ENCODE measurements at regions not wholly inside any gene's neighbourhood (a gene's known extent, or its start where the extent isn't known, plus 50 kb on each side); places are given as distances from the start of the nearest gene placed in this dataset.

DNA sequence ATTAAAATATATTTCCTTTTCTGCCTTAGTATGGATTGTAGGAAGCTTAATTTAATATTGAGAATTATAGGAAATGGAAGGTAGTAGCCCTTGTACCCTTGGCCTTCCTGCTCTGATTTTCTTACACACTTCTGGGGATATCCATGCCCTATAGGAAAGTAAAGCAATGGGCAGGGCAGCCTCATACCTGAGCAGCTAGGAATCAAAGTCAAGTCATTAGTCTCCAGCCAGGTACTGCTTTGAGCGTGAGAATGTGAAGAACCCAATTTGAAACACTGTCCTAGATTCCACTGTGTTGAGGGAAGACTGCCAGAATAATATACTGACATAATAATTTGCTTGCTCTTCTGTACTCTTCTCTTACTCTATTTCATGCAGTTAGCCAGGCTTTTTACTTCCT lies 51.0 kb upstream of the L3MBTL3 start:
- DNase-seq (ENCODE audit: insufficient read length, low spot score): no peak
- FAIRE-seq: no peak

DNA sequence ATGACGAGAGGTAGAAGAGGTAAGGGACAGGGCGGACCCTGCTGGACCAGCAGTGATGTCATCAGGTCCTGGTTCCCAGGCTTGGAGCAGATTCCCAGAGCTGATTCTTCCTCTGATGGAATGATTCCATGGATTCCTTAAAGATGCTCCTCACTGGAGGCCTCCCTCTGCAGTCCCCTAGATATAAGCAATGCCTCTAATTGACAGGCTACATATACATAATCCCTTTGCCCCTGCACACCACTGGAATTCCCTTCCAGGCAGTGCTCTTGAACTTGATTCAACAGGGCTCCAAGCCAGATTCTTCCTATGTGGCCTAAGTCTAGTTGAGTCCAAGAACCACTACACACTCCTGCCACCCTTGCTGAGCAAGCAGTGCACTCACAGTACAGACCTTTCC lies 52.3 kb upstream of the L3MBTL3 start:
- DNase-seq (ENCODE audit: insufficient read length, low spot score) (no peak), FAIRE-seq (no peak)

DNA sequence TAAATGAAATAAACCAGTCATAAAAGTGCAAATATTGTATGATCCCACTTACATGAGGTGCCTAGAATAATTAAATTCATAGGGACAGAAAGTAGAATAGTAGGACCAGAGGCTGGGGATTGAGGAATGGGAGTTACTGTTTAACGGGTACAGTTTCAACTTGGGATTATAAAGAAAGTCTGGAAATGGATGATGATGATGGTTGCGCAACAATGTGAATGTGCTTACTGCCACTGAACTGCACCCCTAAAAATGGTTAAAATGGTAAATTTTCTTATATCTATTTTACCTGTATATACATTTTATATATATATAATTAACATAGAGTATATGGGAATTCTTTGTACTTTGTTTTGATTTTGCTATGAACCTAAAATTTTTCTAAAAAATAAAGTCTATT lies 53.3 kb upstream of the L3MBTL3 start:
- DNase-seq (ENCODE audit: insufficient read length, low spot score) (no peak), FAIRE-seq (peak; percentile 23)

DNA sequence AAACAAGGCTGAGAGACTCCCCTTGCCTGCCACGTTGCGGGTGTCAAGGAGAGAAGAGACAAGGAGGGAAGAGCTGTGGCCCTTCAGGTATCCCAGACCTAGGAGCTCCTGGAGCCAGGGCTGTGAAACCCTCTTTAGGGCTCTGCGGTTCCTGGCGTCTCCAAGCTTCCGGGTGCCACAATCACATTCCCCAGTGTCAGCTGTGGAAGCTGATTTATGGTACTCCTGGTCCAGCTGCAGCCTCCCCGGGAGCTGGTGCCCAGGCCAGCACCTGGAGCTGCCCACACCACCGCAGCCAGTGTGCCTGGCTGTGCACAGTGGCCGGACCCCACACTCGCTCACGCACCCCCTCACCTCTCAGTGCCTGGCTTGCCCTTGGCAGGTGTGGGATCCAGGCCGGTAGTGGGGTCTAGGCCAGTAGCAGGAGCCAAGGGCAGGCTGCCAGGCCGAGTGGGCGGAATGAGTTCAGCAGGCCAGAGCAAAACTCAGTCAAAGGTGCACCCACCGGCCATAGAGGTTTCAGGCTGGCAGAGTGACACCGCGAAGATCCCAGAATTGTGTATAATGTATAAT lies 58.9 kb upstream of the L3MBTL3 start:
- FAIRE-seq: no peak
- DNase-seq (ENCODE audit: insufficient read length, low spot score): no peak

DNA sequence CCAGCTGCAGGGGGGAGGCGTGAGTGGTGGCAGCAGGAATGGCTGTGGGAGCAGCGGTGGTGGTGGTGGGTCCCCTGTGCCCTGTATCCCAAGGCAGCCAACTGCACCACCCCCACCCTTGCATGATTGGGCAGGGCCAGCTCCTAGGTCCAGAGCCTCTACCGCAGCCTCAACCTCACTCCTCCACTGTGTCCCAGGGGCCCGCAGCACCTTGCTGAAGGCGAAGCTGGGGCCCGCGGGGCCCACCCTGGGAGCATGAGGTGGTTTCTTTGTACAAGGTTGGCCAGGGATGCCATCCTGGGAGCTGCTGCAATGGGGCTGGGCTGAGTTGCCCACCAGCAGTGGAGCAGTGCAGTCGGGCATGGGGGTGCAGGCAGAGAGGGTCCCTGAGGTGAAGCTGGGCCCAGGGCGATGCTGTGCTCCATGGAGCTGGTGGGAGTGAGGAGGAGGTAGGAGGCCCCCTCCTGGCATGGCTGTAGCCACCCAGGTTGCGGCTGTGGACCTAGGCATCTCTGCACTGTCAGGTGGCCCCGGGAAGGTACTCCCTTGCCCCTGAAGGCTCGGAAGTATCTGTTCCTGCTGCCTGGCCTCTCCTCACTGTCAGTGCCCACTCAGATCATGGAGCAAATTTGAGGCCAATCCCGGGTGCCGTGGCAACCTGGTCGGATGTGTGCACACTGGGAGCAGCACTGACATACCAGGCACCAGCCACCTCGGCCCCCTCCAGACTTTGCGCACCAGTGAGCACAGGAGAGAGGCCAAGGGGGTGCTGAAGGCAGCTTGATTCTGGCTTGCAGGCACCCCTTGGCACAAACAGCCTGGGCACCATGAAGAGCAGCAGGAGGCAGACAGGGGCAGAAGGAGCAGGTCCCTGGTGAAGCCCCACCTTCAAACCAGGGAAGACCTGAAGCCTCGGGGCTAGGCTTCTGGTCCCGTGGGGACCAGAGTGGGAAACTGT lies 60.2 kb upstream of the L3MBTL3 start:
- DNase-seq (ENCODE audit: insufficient read length, low spot score) (no peak), FAIRE-seq (no peak)

DNA sequence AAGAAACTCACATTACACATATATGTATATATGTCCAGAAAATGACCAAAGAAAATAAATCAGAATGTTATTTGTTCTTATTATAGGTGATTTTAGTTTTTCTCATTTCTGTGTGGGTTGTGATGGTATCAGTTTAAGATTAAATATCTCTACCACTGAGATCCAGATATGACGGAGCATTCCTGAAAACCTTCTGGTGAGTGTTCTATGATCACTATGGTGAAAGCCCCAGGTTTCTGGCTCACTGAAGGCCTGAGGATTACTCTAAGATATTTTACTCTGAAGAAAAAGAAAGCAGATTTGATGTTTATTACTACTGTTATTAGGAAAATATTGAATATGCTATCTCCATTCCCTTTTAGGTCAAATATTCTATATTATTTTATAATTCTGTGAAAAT lies 62.8 kb upstream of the L3MBTL3 start:
- FAIRE-seq: no peak

DNA sequence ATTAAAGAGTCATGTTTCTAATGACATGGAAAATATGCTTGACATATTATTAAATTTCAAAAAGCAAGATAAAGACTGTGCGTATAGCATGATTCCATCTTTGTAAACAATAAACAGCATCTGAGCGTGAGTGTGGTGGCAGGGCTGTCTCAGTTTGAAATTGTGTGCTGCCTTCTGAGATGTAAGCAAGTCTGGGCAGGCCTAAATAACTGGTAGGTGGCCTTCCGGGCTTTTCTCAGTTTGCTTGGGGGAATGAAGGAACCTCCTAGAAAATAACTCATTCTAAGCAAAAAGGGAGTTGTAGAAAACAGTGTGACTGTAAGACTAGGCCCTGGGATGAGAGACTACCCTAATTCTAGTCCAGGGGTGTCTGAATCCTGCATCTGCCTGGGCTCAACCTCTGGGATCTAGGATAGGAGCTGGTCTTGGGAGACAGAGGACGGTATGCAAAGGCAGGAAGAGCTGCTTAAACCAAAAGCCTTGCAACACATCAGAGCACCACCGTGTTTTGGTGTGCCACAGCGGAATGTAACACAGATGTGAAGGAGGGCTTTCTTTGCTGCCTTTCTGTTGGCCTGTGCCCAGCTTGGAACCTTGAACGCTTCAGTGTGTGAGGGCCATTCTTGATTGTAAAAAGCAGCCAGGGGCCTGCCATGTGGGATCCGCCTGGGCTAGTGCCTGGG lies 63.5 kb upstream of the L3MBTL3 start:
- DNase-seq (ENCODE audit: insufficient read length, low spot score) (no peak), FAIRE-seq (no peak)

More for the DNA sequence above, 62.8 kb upstream of the L3MBTL3 start:
- no peak for DNase-seq (ENCODE audit: insufficient read length, low spot score)

DNA sequence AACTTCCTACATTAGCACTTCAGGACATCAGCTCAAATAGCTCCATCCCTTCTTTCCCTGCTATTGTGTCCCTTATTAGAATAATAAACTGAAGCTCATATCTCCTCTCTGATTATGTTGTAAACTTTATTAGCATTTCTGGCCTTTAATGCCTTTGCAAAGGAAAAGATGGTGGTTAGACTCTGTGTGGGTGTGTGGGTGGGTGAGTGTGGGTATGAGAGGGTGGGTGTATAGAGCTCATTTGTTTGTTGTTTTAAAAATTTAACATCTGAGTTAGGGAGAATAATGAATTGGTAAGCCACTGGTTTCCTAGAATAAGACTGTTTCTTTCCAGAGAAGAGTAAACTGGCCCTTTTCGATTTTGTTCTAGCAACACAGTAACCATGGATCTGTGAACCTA lies 70.6 kb upstream of the L3MBTL3 start:
- FAIRE-seq: no peak
- DNase-seq (ENCODE audit: insufficient read length, low spot score): no peak

DNA sequence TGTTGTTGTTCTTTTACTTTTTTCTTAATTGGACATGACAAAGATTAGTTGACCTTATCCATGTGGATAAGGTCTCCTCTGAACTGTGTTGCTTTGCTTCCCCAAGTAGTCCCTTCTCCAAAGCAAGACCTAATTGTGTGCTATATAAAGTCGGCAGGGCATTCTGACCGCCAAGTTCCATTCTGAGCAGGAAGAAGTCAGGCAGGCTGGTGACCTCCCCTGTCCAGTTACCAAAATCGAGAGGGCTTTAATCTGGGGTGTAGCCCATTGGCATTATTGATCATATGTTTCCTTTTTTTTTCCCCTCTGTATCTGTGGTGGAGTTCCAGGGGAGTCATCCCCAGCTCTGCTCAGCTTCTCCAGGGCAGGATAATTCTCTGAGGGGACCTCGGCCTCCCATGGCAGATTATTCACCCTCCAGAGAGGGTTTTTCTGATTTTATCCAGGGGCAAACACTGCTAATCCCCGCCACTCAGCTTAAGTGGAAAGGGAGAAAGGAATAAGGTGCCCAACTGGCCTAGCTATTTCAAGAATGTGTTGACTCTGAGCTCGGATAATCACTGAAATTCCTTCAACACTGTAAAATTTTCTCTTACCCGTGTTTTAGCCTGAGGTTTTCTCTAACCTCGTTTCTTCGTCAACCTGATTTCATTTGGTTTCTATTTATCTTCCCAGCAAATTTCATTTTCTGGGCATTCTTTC lies 71.8 kb upstream of the L3MBTL3 start:
- FAIRE-seq (no peak), DNase-seq (ENCODE audit: insufficient read length, low spot score) (no peak)

DNA sequence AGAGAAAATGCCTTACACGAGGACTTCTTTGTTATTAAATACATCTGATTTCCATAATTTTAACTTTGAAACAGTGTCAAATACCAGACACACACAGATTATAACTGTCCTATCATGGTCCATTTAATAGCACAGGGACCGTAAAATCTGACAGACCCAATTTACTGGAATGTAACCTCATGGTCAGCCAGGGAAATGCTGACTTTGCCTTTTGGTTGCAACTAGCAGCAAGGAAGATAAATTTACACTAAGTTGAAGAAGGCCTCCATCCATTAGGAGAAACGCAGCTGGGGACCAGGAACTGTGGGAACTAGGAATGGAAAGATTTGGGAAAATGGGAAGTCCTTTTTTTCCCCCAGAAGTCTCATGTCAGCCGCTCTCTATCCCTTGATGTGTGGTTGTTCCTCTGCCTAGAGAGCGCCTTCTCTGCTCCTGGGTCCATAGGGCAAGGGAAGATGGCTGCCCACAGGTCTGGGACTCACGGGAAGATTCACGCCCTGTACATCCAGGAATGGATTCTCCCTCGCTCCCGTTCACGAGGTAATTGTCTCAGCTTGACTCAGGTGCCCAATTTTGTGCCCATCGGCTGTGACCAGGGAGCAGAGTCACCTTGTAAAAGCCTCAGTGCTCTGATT lies 74.6 kb upstream of the L3MBTL3 start:
- no peak for FAIRE-seq

DNA sequence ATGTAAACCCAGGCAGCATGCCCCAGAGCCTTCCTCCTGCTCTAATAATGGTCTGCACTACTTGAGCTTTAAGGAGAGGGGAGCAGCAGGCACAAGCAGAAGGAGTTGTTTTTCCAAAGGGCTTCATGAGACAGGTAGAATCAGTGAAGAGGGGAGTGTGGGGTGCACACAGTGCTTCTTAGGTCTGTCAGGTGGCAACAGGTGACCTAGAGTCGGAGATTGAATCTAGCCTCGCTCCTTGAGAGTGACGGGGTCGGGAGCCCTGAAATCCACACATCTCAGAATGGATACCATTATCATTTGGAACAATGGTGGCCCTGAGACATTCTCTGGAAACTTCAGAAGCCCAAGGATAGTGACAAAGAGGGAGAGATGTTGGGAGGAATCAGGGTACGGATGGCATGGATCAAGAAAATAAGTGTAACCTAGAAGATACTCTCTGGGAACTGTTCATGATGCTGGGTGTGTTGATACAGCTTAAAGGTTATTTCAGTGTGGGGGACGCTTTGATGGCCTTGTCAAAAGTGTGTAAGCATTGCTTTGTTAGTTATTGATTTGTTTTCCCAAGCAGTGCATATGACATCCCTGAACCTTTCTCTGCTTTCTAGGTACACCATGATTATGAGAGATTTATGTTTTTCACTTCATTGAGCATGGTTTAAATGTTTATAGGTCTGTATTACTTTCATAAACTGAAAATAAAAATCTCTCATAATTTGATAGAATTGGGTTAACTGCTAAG lies 77.8 kb upstream of the L3MBTL3 start:
- DNase-seq (ENCODE audit: insufficient read length, low spot score) (no peak), FAIRE-seq (no peak)

More for the DNA sequence above, 74.6 kb upstream of the L3MBTL3 start:
- no peak for DNase-seq (ENCODE audit: insufficient read length, low spot score)

DNA sequence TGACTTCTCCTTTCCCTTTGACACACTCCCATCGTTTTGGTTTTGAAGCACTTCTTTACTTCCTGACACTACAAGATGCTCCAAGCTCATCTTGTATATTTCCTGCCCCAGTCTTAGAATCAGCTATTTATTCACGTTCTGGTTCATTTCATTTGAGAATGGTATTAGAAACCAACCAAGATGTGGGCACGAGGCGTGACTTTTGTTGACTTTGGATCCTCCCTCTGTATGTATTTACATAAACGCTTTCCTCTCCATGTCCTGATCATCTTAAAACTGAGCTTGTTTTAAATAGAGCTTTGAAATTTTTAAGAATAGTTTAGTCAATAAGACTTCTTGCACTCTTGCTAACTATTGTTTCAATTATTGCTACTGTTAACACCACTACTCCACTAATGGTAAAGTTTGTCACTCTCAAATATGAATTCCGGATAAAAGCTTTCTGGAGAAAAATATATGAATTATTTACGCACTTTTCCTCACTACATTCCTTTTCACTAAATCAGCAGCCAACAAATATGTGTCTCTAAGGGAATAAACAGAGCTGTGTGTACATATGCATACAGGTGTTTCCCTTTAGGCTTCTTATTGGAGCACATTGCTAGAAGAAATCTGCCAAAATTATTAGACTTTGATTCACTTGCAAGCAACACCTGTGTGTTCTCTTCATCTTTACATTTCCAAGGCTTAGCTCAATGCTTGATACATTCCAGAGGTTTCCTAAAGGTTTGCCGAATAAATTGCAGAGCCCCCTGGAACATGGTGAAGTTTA lies 77.3 kb upstream of the TMEM244 start:
- DNase-seq (ENCODE audit: insufficient read length, low spot score) (no peak), FAIRE-seq (no peak)

DNA sequence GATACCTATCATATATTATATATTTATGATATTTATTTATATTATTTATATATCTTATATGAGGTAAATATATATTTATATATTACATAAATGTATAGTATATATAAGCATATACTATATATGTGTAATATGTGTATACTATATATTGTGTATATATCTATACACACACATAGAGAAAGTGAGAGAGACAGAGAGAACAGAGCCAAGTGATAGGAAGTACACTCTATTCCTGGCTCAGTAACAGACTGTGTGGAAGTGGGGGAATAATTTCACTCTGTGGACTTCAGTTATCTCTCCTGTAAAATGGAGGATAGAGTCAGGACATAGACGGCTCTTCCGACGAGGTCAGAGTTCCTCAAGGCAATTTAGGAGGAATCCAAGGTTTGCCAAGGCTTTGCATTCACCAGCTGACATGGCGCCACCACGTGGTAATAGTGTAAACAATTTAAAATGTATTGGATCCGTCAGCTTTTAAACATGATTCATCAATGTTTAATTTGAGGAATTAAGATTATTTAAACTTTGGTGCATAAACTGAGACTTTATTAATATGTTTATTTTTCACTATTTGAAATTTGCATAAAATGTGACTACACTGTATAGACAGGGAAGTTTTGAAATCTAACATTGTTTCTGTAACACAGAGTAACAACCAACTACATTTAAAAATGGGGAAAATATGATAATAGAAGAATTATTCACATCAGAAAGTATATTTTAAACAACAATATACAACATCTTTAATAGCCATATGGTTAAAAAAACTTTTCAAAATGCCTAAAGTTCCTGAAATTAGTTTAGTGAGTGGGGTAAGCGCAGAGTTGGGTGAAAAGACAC lies 75.4 kb upstream of the TMEM244 start:
- DNase-seq (ENCODE audit: insufficient read length, low spot score): no peak
- FAIRE-seq: peak; percentile 94

DNA sequence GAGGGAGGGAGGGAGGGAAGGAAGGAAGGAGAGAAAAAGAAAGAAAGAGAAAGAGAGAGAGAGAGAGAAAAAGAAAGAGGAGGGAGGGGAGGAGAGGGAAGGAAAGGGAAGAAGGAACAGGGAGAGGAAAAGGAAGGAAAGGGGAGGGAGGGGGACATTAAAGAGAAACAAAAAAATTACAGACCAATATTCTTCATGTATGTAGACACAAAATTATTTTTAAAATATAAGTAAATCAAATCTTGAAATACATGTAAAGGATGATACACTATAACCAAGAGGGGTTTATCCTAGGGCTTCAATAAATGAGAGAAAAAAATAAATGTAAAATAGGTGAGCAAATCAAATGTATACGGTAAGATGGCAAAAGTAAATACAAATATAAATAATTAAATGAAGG lies 71.2 kb upstream of the TMEM244 start:
- DNase-seq (ENCODE audit: insufficient read length, low spot score) (no peak), FAIRE-seq (no peak)

DNA sequence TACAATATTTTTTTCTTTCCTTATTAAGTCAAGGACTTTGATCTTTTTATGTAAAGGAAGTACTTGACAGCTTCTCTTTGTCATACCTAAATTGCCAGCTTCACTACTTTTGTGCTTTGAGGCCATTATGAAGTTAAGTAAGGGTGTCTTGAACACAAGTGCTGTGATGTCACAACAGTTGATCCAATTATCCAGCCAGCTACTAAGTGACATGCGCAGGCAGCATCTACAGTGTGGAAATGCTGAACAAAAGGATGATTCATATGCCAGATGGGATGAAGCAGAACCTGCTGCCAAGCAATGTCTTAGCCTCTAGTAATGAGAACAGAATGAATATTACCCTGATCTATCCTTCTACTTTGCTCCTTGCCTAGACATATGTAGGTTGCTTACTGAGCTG lies 68.3 kb upstream of the TMEM244 start:
- no peak for DNase-seq (ENCODE audit: insufficient read length, low spot score)
- no peak for FAIRE-seq

DNA sequence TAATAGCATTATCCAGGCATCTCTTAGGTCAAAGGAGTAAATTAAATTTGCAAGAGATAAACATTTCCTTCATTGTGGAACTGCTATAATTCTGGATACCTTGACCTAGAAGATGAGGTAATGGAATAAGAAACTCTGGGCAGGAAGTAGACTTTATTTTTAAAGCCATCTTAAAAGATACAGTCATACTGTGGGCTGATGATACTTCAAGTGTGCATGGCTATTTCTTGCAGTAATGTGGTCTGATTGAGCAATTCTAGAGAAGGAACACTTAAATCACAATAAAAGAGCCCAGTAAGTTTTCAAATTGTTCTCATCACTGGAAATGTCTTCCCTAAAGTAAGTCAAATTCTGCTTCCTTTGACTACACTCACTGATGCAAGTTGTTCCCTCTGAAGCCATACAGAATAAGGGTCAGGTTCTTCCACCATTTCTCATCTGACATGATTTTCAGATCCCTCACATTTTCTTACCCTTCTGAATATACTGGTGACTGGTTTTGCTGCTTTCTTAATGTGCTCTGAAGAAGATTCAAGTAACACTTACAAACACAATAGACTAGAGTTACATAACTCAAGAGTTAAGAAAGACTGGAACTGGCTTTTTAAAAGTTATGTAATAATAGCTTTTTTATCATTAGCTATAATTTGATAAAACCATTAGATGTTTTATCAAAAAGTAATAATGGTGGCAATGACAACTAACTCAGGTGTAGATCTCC lies 62.6 kb upstream of the TMEM244 start:
- DNase-seq (ENCODE audit: insufficient read length, low spot score) (no peak), FAIRE-seq (no peak)

DNA sequence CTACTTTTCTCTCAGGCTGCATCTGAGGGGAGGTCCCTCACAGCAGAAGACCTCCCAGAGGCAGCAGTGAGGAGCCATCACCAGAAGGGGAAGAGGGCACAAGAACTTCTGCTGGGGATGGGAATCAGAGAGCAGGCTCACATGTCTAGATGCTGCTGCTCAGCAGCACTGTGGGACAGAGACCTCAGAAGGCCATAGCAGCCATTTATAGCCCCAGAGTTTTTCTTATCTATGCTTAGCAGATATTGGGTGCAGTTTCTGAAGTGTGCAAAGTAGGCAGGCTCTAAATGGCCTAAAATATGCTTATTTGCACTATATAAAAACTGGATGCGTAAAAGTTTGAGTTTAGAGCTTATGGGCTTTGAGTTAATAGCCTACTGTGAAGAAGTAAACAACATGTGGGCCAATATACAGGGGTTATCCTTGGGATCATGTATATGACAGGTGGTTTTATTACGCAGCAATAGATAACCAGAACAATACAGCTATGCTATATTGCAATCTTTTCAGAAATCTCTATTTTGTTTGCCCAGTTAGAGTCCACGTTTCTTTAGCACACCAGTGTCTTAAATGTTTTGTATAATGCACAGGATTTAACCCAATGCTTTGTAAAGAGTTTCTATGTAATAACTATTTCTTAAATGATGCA lies 60.2 kb upstream of the TMEM244 start:
- FAIRE-seq (no peak), DNase-seq (ENCODE audit: insufficient read length, low spot score) (no peak)

Data from GM19239 (cell line).